Globus pallidus (tissue), 1 donor: ENCODE measurements at regions not wholly inside any gene's neighbourhood (a gene's known extent, or its start where the extent isn't known, plus 50 kb on each side); places are given as distances from the start of the nearest gene placed in this dataset.
"Not testable (repeated sequence)": the region's sequence is repeated elsewhere in the genome, so short reads cannot be mapped to it uniquely, and the experiment has no call there.

Source experiments
- DNase-seq: peaks from one replicate; pipeline ENCODE4 v3.0.0-alpha.2; 2015; ENCODE audit warnings: low spot score

DNA sequence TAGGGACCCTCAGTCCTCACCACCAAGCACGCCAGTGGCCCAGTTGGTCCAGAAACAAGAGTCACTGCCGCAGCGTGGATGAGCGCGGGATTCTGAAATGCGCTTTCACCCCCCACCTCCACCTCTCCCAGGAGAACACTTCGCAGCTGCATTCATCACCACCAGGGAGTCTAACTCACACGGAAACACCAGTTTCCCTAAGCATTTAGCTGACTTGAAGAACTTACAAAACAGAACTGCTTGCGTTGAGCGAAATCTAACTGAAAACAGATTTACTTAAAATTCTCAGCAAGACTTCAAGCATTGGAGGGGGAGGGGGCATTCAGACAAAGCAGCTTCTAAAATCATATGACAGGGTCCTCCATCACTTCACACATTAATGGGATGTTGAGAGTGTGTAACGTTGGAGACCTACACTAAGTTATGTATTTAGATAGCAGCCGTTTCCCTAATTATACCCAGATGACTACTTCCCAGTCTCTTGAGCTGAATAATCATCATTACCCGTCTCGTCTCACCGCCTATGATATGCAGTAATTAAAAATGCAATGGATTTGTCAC is 258.2 kb upstream of the IRS2 start:
- no peak for DNase-seq

DNA sequence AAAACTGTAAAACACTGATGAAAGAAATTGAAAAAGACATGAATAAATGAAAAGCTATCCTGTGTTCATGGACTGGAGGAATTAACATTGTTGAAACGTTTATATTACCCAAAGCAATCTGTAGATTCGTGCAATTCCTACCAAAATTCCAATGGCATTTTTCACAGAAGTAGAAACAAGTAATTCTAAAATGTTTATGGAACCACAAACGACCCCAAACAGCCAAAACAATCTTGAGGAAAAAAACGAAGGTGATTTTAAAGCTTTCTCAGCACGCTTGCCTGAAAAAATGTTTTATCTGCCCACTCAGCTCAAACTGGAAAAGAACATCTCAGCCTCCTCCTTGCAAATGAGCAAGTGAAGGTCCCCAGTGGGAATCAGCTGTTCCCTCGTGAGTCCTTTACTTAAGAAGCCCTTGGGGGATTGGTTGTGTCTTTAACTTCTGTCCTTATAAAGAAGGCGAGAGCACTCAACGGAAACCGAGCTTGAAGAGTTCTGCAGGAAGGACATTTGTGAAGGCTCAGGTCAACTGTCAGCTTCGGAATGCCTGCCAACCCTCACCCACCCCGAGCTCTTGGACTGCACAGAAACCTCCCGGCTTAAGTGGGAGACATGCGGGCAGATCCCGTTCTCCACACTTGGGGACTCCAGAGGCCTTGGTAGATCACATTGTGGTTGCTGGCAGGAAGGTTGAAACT is 256.0 kb upstream of the IRS2 start:
- DNase-seq, result no peak

DNA sequence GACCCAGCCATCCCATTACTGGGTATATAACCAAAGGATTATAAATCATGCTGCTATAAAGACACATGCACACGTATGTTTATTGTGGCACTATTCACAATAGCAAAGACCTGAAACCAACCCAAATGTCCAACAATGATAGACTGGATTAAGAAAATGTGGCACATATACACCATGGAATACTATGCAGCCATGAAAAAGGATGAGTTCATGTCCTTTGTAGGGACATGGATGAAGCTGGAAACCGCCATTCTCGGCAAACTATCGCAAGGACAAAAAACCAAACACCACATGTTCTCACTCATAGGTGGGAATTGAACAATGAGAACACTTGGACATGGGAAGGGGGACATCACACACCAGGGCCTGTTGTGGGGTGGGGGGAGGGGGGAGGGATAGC is 255.3 kb upstream of the IRS2 start:
- DNase-seq, result not testable (repeated sequence)

DNA sequence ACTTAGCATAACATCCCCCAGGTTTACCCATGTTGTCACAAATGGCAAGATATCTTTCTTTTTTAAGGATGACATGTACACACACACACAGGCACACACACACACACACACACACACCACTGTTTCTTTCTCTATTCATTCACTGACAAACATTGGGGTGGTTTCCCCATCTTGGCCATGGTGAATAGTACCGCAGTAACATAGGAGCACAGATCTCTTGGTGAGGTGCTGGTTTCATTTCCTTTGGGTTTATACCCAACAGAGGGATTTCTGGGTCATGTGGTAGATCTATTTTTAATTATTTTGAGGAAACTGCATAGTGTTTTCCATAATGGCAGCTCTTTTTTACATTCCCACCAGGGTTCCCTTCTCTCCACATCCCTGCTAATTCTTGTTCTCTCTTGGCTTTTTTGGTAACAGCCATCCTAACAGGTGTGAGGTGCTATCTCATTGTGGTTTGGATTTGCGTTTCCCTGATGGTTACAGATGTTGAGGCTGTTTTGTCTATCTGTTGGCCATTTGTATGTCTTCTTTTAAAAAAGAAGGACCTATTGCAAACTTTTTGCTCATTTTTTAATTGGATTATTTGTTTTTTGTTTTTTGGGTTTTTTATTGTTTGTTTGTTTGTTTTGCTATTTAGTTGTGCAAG is 251.7 kb upstream of the IRS2 start:
- no peak for DNase-seq

DNA sequence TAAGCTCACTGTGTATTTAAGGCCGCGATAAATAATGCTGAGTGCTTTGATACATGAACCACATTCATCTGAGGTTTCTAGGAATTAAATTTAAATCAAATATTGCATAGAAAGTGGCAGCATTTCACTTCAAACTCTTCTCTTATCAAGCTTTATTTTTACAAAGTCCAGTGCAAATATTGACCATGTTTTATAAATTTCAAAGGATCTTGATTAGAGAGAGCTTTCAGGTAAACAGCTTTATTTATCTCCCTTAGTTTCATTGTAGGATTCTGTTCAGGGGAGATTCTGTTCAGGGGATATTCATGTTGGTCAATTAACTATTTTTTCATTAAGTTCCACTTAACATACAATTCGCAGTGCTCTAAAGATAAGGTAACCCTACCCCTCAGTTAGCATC is 249.7 kb upstream of the IRS2 start:
- no peak for DNase-seq

DNA sequence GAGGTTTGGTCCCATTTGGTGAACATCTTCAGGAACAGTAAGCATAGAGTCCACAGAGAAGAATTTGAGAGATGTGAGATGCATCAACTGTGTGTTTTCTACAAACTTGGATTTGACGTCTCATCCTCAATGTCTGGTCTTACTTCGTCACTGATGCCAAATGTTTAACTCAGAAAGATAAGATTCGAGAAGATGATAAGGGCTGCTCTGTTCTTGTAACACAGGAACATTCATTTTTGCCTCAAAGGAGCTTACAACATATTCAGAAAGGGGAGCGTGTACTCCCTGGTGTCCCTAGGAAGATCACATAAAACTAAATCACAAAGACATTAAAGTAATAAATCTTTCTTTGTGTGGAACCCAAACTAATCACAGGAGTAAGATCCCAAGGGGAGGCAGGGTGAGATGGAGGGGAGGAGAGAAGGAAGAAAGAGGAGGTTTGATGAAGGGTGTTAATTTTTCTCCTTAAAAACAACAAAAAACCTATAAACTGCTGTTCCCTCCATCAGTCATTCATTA is 247.7 kb upstream of the IRS2 start:
- no peak for DNase-seq

DNA sequence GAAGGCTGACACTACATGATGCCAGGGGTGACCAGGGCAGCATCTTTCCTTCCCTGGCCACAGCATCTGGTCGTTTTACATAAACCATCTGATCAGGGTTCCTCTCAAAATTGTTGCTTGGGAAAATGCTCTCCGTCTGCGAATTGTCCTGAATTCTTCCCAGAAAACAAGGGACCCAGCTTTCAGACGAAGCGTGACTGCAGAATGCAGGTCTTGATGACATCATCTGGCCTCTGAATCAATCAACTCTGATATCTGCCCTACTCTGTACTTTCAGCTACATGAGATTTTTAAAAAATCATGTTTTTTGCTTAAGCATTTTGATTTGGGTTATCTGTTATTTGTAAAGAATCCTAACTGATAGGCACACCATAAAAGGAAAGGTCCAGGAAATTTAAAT is 246.6 kb upstream of the IRS2 start:
- no peak for DNase-seq

DNA sequence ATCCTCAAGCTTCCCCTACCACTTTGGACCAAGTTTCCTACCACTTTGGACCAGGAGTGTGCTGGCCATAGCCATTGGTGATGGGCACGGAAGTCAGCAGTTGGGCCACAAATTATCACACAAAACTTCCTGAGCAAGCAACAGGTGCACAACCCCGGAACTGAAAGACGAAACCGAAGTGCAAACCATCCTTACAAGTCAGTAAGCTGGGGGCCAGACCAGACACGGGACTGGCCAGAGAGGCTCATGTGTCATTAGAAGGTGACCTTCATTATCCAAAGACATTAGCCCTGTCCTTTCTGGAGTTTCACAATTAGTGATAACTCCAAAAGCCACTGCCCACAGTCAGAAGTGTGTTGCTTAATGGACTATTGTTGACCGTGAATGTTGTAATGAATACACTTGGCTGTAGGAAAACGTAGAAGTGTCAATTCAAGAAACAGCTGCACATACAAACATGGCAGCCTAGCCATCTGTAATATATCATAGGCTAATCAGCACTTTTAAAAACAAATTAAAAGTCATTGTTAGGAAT is 244.1 kb upstream of the IRS2 start:
- no peak for DNase-seq

DNA sequence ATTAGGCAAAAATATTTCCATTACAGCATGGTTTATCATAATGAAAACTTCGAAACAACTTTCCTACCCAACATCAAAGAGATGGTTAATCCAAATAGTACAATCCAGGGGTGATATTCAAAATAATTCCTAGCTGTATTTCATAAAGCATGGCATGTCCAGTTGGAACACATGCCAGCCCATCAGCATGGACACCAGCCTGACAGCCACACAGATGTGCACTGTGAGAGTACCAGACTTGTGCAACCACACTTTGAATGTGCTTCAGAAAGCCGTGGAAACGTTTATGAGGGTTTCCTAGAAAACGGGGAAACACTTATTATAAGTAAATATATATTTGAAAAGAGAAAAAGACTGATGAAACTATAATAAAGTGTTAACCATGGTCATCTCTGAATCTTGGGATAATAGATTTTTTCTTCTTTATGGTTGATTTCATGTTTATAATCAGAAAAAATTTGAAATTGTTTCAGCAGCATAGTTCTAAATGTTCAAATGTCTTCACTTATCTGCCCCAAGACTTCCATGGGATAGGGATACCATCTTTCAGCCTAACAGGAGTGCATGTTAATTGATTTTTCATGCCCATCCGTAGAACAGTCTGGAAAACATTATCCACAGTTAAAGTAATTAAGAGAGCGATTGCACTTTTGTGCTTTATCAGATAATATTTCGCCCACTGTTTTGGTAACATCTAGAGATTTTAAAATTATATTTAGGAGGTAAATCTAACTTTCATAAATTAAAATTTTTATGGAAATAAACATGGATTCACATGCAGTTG is 242.6 kb upstream of the IRS2 start:
- no peak for DNase-seq

DNA sequence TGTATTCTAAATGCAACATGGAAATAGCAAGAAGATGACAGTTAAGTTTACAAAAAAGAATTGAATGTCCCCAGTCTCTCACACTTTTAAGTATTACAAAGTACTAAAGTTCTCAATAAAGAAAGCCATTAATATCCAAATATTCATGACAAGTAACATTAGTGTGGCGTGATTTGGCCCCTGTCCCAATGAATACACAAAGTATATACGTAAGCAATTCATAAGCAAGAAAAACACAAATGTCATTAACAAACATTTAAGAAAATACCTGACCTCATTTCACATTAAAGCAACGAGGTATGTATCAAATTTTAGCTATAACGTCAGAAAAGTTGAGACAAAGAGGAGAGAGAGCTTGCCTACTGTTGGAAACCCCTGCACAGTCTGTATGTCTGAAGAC is 241.9 kb upstream of the IRS2 start:
- no peak for DNase-seq

DNA sequence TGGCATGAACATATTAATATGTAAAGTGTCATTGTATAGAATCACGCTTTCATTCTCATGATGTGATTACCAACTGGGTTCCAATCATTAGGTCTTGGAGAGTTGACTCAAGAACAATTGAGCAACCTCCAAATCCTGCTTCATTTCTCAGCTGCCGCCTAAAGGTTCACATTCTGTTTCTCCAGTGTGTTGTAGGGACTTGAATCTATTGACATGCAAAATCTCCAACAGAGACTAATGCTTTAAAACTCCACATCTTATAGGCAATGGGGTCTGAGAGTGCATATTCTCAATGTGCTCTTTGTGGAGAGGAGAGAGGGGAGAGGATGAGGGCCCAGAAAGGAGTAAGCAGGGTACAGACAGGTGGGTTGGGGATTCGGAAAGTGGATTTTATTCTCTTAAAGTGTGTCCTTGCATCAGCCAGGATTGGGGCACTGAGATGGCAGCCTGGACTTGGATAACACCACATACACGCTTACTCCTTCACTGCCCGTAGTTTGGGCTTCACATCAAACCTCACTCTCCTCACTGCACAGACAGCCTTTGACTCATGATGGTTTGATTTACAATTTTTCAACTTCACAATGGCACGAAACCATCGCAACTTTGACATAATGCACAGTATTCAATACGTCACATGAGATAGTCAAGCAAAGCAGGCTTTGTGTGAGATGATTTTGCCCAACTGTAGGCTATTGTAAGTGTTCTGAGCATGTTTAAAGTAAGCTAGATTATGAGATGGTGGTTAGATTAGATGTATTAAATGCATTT is 241.3 kb upstream of the IRS2 start:
- DNase-seq, result no peak

DNA sequence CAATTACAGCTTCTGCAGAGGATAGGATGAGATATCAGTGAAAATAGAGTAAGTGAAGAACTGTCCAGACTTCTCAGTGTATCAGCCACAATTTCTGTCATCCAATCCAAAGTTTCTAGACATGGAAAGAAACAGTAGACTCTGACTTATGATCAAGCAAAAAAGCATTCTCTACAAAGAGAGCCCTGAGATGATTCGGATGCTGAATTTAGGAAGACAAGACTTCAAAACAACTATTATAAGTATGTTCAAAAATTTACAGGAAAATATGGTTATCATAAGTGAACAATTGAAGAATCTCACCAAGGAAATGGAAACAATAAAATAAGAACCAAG is 238.2 kb upstream of the IRS2 start:
- DNase-seq, result no peak

DNA sequence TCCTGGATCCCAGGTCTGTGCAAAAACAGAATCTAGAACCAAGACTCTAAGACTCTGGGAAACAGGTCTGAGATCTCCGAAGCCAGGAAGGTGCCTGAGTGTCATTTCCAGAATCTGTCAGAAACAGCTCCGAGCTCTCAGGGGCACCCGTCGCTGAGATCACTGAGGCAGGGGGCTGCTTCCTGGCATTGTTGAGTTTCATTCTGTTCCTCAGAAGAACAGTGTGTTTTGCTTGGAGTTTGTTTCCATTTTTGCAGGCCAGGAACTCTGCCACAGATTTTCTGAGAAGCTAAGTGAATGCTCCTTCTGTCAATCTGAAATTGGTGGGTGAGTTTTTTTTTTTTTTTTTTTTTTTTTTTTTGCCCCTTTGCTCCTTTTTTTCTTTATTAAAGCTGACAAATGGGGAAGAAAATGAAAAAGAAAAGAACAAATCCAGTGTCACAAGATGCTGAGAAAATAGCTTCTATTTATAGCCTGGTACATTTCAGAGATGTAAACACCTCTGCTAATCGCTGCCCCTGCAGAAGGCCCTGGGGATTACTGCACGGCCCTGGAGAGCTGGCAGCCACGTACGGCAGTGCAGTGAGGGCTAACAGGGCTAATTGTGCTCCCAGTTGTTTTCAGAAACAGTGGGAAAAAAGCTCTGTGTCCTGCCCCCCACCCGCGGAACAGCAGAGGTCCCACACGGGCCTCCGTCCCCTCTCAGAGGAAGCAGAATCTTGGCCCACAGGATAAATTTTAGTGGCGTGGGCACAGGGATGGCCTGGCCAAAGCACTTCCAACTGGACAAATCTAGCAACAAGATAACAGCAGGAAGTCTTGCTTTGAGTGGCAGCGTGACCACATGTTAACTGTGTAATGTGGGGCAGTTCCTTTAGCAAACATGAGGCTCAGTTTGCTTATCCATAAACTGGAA is 237.6 kb upstream of the IRS2 start:
- DNase-seq, result peak; percentile 16

DNA sequence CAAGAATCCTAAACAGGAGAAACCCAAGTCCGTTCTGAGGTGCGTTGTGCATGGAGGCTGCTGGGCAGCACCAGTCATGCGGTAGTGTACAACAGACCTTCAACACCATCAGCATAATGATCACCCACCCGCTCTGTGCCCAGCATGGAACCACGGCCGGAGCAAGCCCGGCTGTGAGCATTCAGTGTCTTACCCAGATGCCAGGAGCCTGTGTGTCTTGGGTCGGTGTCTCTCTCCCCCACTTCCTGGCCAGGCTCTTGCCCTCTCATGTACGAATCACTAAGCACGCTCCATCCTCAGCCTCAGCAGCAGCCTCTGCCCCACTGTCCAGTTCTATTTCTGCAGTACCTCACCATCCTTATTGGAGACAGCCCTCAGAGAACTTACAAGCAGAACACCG is 231.6 kb upstream of the IRS2 start:
- DNase-seq, result no peak

DNA sequence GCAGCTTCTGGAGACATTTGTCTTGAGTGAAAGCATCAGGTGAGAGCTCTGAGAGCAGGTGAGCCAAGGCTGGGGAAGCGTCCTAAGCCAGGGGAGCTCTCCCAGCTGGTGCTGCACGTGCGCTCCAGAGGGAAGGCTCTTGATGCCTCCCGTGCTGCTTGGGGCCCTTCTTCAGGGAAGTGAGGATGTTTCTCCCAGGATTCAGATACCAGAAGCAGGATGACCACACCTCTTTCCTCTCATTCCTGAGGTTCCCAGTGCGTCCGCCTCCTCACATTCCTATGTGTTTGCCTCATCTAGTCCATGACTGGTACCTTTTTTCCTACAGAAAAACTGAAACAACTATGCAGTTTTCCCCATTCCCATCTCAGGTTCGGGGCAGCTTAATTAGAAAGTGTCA is 231.0 kb upstream of the IRS2 start:
- no peak for DNase-seq

DNA sequence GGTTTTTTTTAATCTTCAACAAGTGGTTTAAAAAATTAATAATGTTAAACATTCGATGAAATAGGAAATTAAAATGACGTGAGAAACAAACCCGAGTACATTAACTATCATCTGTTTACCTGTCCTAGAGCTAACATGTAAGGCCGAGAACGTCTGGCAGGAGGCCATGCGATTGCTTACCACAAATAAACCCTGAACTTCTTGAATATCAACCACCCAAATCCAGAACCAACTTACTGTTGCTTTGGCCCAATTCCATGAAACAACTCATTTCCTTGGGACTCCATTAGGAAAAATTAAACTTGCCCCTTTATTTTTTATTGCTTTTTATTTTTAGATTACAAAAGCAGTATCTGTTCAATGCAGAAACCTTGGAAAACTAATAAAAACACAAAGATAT is 228.9 kb upstream of the IRS2 start:
- DNase-seq, result no peak

DNA sequence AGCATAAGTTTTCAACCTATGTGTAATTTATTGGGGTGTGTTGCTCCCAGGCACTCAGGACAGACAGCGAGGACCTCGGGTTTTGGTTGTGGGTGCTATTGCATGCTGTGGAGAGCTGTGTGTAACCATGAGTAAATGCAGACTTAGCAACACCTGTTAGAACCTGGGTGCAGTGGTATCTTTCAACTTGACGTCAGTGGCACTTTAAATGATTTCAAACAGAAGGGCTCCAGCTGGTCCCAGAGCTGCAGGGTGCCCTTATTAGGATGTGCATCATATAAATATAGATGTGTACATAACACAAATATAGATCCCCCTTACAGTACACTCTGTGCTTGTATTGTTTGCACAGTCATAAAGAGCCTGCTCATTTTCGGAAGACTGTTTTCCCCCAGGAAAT is 228.3 kb upstream of the IRS2 start:
- no peak for DNase-seq

DNA sequence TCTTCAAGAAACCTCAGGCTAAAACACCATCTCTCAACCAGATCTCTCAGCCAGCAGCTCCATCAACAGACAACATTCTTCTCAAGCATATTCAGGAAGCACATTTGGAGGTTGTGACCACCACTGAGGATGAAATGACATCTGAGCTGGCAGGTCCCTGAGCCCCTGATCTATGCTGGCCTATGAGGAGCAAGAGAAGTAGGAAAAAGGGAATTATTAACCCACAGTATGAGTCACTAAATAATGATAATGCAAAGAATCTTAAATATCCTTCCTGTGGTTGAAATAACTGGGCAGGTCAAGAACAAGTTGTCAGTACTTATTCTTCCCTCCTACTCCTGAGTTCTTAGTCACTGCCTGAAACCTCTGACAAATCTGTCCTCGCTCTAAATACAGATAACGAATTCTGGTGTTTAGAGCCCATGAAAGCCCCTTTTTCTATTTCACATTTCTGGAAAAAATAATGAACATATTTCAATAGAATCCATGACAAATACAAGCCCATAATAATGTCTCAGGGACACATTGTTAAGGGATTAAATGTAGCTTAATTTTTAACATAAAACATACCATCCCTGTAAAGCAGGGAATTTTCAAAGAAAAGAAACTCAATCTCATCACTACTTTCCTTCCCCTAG is 225.8 kb upstream of the IRS2 start:
- DNase-seq, result no peak

DNA sequence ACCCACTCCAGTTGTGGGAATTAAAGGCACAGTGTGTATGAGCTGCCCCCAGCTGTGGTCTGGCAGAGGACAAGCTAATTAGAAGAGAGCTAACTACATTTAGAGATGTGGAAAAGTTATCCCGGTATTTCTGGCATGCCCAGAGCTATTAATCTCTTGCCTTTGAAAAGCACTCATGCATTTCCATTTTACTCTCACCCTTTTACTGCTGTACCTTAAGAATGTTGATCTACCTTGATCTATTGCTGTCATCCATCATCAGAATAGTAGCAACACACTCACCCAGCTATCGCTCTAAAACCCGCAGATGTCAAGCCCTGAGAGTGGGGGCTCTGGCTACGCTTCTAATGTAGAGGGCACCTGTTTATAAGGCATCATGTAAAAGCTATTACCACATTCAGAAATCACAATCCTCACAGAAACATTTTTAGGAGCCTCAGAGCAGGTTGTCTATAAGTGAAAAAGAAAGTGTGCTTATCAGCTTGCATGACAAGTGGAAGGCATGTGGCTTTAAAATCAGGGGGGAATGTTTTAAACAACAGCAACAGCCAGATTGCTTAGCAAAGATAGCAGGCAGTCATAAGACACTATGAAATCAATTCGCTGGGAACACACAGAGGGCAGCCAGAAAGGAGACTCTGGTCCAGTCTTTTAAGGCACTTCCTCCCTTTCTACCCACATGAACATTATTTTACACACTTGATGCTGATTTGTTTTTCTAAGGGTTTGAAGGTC is 224.2 kb upstream of the IRS2 start:
- DNase-seq, result no peak

DNA sequence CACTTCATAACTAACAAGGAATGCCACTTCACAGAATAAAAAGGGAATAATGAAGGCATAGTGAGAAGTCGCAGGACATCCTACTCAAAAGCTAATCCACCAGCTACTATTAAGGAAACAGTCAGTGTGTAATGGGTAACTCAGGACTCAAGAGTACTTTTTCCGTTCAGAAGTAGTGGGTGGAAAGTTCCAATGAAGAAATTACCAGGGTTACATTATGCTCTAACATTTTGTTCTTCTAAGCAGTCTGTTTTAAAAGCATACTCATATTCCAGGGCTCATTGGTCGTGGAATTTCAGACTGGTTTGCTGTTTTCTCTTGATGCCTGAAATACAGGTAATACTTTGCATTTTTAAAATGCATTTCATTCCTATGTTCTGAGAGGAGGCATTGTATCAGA is 222.4 kb upstream of the IRS2 start:
- no peak for DNase-seq
